Endothelial cell of umbilical vein (primary cell): ENCODE measurements at regions not wholly inside any gene's neighbourhood (a gene's known extent, or its start where the extent isn't known, plus 50 kb on each side); places are given as distances from the start of the nearest gene placed in this dataset.

ENCODE experiments used
- BruUV-seq: library from RNA; stranded (reverse); fragments of 400-500 nt; replicated peaks from 2 replicates; lab custom pipeline; 2021; lab: Mats Ljungman, UMichigan
- CTCF ChIA-PET: fragments of 300-600, 350-600 bp; sonication (Branson Sonifier 250); formaldehyde crosslinking; loops from one replicate; lab custom pipeline; 2021; ENCODE audit warnings: antibody characterized with exemption, inconsistent platforms; lab: Charles Lee
- POLR2A ChIA-PET: fragments of 300-600, 350-600 bp; sonication (Branson Sonifier 250); formaldehyde crosslinking; loops from one replicate; lab custom pipeline; 2021; ENCODE audit warnings: antibody characterized with exemption, inconsistent platforms; lab: Charles Lee
- DNase-seq: peaks from one replicate; pipeline ENCODE4 v3.0.0-alpha.2; 2011; ENCODE audit warnings: low read depth, low spot score
- FAIRE-seq: peaks from 2 replicates; lab custom pipeline; 2011; peaks lifted over from hg19 to GRCh38; lab: Jason Lieb, UNC
- H2AFZ ChIP-seq: 2 replicates; pipeline ENCODE4 v1.6.0; 2012; ENCODE audit warnings: low read depth, low read length, control low read depth, inconsistent platforms
- H3K27ac ChIP-seq: 2 replicates; pipeline ENCODE4 v1.5.1; 2011; ENCODE audit warnings: low read depth, mild to moderate bottlenecking, control low read depth, low read length, moderate library complexity; ENCODE audit not compliant: insufficient read depth
- H3K27me3 ChIP-seq, 2 experiments: 2 replicates each; pipeline versions ENCODE4 v1.6.0 to v1.6.1; 2011; ENCODE audit warnings: low read length in 2 of 2, mixed read lengths in 1 of 2; ENCODE audit not compliant: control insufficient read depth in 2 of 2, insufficient read depth in 2 of 2
- H3K36me3 ChIP-seq, 2 experiments: 2 replicates in 1 of 2; 3 replicates in 1 of 2; pipeline ENCODE4 v1.5.1; 2011; ENCODE audit warnings: low read length in 2 of 2, mild to moderate bottlenecking in 1 of 2, moderate library complexity in 1 of 2; ENCODE audit not compliant: control insufficient read depth in 2 of 2, insufficient read depth in 2 of 2; ENCODE audit errors: extremely low read depth in 1 of 2
- H3K4me1 ChIP-seq: 3 replicates; pipeline ENCODE4 v1.5.1; 2011; ENCODE audit warnings: mild to moderate bottlenecking, low read length; ENCODE audit not compliant: control insufficient read depth, insufficient read depth; ENCODE audit errors: extremely low read depth
- H3K4me2 ChIP-seq: 2 replicates; pipeline ENCODE4 v1.6.1; 2011; ENCODE audit warnings: low read length, control low read depth, mixed read lengths; ENCODE audit not compliant: insufficient read depth
- H3K4me3 ChIP-seq, 3 experiments: fragments of 200-600 bp in 1 of 3; sonication (generic), shearing (Covaris generic) in 1 of 3; replicated peaks in 1 of 3; 2 replicates each; pipeline ENCODE4 v1.5.1; 2011 to 2016; ENCODE audit warnings: control low read depth in 3 of 3, low read length in 3 of 3, mild to moderate bottlenecking in 2 of 3, inconsistent platforms in 1 of 3, low read depth in 1 of 3, moderate library complexity in 1 of 3; ENCODE audit not compliant: insufficient read depth in 1 of 3
- H3K79me2 ChIP-seq: 2 replicates; pipeline ENCODE4 v1.6.0; 2012; ENCODE audit warnings: low read length, inconsistent platforms; ENCODE audit not compliant: control insufficient read depth, insufficient read depth
- H3K9ac ChIP-seq: replicated peaks from 2 replicates; pipeline ENCODE3; 2011; ENCODE audit warnings: low read length, control low read depth; ENCODE audit not compliant: insufficient read depth; ENCODE audit errors: extremely low read depth
- H3K9me1 ChIP-seq: replicated peaks from 3 replicates; pipeline ENCODE4 v1.6.0; 2011; ENCODE audit warnings: mild to moderate bottlenecking, low read length; ENCODE audit not compliant: control insufficient read depth, insufficient read depth; ENCODE audit errors: extremely low read depth
- H3K9me3 ChIP-seq: replicated peaks from 2 replicates; pipeline ENCODE4 v1.5.1; 2012; ENCODE audit warnings: low read length, inconsistent platforms; ENCODE audit not compliant: control insufficient read depth, insufficient read depth
- H4K20me1 ChIP-seq: replicated peaks from 2 replicates; pipeline ENCODE3; 2011; ENCODE audit warnings: mild to moderate bottlenecking, low read length; ENCODE audit not compliant: control insufficient read depth, insufficient read depth; ENCODE audit errors: extremely low read depth
- EZH2 ChIP-seq: IDR thresholded peaks from 2 replicates; pipeline ENCODE4 v1.6.1; 2012; ENCODE audit warnings: borderline replicate concordance, low read depth, mild to moderate bottlenecking, moderate library complexity, low read length, inconsistent platforms; ENCODE audit not compliant: severe bottlenecking
- FOS ChIP-seq: IDR thresholded peaks from 2 replicates; pipeline ENCODE4 v1.6.1; 2011; ENCODE audit warnings: mild to moderate bottlenecking, low read length, moderate library complexity, borderline replicate concordance; ENCODE audit not compliant: insufficient read depth
- GATA2 ChIP-seq: IDR thresholded peaks from 2 replicates; pipeline ENCODE4 v1.7.0; 2011; ENCODE audit warnings: low read depth, mild to moderate bottlenecking, moderate library complexity, mixed read lengths, low read length; ENCODE audit not compliant: insufficient read length, insufficient read depth
- JUN ChIP-seq: IDR thresholded peaks from 2 replicates; pipeline ENCODE4 v1.6.1; 2011; ENCODE audit warnings: borderline replicate concordance, low read depth; ENCODE audit not compliant: insufficient read length, insufficient read depth
- MYC ChIP-seq: IDR thresholded peaks from one replicate; pipeline ENCODE4 v1.6.1; 2011; ENCODE audit warnings: mild to moderate bottlenecking, low read depth, low read length
- POLR2A ChIP-seq: IDR thresholded peaks from 2 replicates; pipeline ENCODE4 v1.6.1; 2012; ENCODE audit warnings: low read depth, mild to moderate bottlenecking, control low read depth, low read length
- POLR2AphosphoS5 ChIP-seq: IDR thresholded peaks from 2 replicates; pipeline ENCODE4 v1.6.1; 2012; ENCODE audit warnings: low read depth, mild to moderate bottlenecking, control low read depth, low read length, moderate library complexity; ENCODE audit not compliant: insufficient read depth
- dilution Hi-C: fragments of 300-500 bp; cut with MboI; formaldehyde crosslinking; loops from one replicate; pipeline ENCODE4 v1.15.0; 2019; ENCODE audit warnings: low sequenced_read_pairs; ENCODE audit not compliant: extremely low pct_ligation_motif_present
- intact Hi-C: fragments of 100-400 bp; cut with micrococcal nuclease; formaldehyde crosslinking; loops from one replicate; pipeline ENCODE4 v1.10.0; 2022
- TF ChIP-seq, protein P1 (sequence below), 2 donors: IDR thresholded peaks; 1 replicate in 1 of 2; 2 replicates in 1 of 2; pipeline ENCODE4 v1.5.1; 2011; ENCODE audit warnings: low read length in 2 of 2, mild to moderate bottlenecking in 2 of 2, moderate library complexity in 2 of 2, control low read depth in 1 of 2, inconsistent platforms in 1 of 2, low read depth in 1 of 2; ENCODE audit not compliant: insufficient read depth in 1 of 2; ENCODE audit errors: extremely low read depth in 1 of 2
- TF ChIP-seq, protein P2 (sequence below): IDR thresholded peaks from 2 replicates; pipeline ENCODE4 v1.6.1; 2011; ENCODE audit not compliant: insufficient read depth, insufficient read length

DNA sequence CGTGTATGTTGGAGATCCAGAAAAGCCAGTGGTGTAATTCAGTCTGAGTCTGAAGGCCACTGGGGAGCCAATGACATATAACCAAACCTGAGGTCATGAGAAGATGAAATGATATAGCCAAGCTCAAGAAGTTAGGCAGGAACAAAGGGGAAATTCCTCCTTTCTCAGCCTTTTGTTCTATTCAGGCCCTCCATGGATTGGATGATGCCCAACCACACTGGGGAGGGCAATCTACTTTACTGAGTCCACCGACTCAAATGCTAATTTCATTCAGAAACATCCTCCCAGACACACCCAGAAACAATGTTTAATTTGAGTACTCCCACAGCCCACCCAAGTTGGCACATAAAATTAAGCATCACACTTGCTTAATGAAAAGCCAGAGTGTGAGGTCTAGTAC lies 183.6 kb downstream of the GJA1 start:
- DNase-seq (no peak), FAIRE-seq (no peak)
- Histone ChIP-seq H3K27me3 (no peaks in the 10 kb centered on the region), H3K9me3 (no peaks in the 10 kb centered on the region), H3K27ac (no peak overlapping the region), H3K9ac (no peak overlapping the region), H3K4me2 (no peak overlapping the region), H3K79me2 (no peaks in the 10 kb centered on the region), H4K20me1 (no peaks in the 10 kb centered on the region), H3K4me3 (no peak overlapping the region), H3K9me1 (no peaks in the 10 kb centered on the region), H2AFZ (no peak overlapping the region), H3K4me1 (no peaks in the 10 kb centered on the region), H3K36me3 (no peaks in the 10 kb centered on the region)
- dilution Hi-C loops: no loop called here
- intact Hi-C loops: loop anchor here (10.0 kb wide), 1 partner anchor 416 kb away; no protein-coding TSS in a partner anchor
- no TSS peak for BruUV-seq
- ChIA-PET CTCF (no interaction called here), POLR2A (no interaction called here)
- no peak for TF ChIP-seq GATA2
- TF ChIP-seq FOS: no peak
- TF ChIP-seq EZH2: no peak
- no peak for TF ChIP-seq JUN
- TF ChIP-seq MYC: no peak
- TF ChIP-seq, protein P1, sequence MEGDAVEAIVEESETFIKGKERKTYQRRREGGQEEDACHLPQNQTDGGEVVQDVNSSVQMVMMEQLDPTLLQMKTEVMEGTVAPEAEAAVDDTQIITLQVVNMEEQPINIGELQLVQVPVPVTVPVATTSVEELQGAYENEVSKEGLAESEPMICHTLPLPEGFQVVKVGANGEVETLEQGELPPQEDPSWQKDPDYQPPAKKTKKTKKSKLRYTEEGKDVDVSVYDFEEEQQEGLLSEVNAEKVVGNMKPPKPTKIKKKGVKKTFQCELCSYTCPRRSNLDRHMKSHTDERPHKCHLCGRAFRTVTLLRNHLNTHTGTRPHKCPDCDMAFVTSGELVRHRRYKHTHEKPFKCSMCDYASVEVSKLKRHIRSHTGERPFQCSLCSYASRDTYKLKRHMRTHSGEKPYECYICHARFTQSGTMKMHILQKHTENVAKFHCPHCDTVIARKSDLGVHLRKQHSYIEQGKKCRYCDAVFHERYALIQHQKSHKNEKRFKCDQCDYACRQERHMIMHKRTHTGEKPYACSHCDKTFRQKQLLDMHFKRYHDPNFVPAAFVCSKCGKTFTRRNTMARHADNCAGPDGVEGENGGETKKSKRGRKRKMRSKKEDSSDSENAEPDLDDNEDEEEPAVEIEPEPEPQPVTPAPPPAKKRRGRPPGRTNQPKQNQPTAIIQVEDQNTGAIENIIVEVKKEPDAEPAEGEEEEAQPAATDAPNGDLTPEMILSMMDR (IDR thresholded peaks at IDR 0.05; ENCODE audit: extremely low read depth in 1 of 2, insufficient read depth in 1 of 2, low read depth in 1 of 2, low read length in 2 of 2): no peak
- no peak for TF ChIP-seq POLR2A
- TF ChIP-seq, protein P2, sequence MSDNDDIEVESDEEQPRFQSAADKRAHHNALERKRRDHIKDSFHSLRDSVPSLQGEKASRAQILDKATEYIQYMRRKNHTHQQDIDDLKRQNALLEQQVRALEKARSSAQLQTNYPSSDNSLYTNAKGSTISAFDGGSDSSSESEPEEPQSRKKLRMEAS: no peak
- TF ChIP-seq POLR2AphosphoS5: no peak
